OCI-LY3 (cell line): ENCODE measurements at regions not wholly inside any gene's neighbourhood (a gene's known extent, or its start where the extent isn't known, plus 50 kb on each side); places are given as distances from the start of the nearest gene placed in this dataset.

Source experiments
- H2AFZ ChIP-seq: fragments of 200-600, 300-600 bp; shearing (Covaris generic); 2 replicates; pipeline ENCODE4 v1.6.0; 2014; ENCODE audit warnings: antibody characterized with exemption, low read depth, low read length
- H3K27ac ChIP-seq: fragments of 200-600, 300-600 bp; sonication (generic); 2 replicates; pipeline ENCODE4 v1.5.1; 2014; ENCODE audit warnings: mild to moderate bottlenecking, low read length, moderate library complexity, mixed read lengths
- H3K27me3 ChIP-seq: fragments of 200-600, 300-600 bp; sonication (generic); 2 replicates; pipeline ENCODE4 v1.6.1; 2014; ENCODE audit warnings: low read depth, low read length, mixed read lengths
- H3K36me3 ChIP-seq: fragments of 200-600, 300-600 bp; sonication (generic); replicated peaks from 2 replicates; pipeline ENCODE3; 2014; ENCODE audit warnings: low read depth, low read length, mixed read lengths
- H3K4me1 ChIP-seq: fragments of 300-600, 200-600 bp; sonication (generic); 2 replicates; pipeline ENCODE4 v1.6.1; 2014; ENCODE audit warnings: low read length, mixed read lengths
- H3K4me2 ChIP-seq: fragments of 200-600, 300-600 bp; sonication (generic); 2 replicates; pipeline ENCODE4 v1.6.1; 2014; ENCODE audit warnings: low read length, mixed read lengths
- H3K4me3 ChIP-seq: fragments of 300-600, 200-600 bp; sonication (generic); 2 replicates; pipeline ENCODE4 v1.5.1; 2014; ENCODE audit warnings: antibody characterized with exemption, mild to moderate bottlenecking, low read length, moderate library complexity
- H3K79me2 ChIP-seq: fragments of 300-600, 200-600 bp; shearing (Covaris generic); 2 replicates; pipeline ENCODE4 v1.6.1; 2014; ENCODE audit warnings: mild to moderate bottlenecking, low read length, mixed read lengths
- H3K9ac ChIP-seq: fragments of 300-600, 200-600 bp; shearing (Covaris generic); 2 replicates; pipeline ENCODE4 v1.6.0; 2014; ENCODE audit warnings: mild to moderate bottlenecking, low read length, moderate library complexity
- H3K9me3 ChIP-seq: fragments of 200-600, 300-600 bp; shearing (Covaris generic); 2 replicates; pipeline ENCODE4 v1.6.1; 2014; ENCODE audit warnings: low read length, mixed read lengths; ENCODE audit not compliant: insufficient read depth
- H4K20me1 ChIP-seq: fragments of 200-600, 300-600 bp; sonication (generic); 2 replicates; pipeline ENCODE4 v1.6.1; 2016; ENCODE audit warnings: low read length, mixed read lengths; ENCODE audit not compliant: insufficient read depth
- EZH2phosphoT487 ChIP-seq: fragments of 200-600 bp; shearing (Covaris generic); IDR thresholded peaks from 2 replicates; pipeline ENCODE4 v1.6.1; 2018; ENCODE audit warnings: antibody characterized with exemption, mixed run types, low read depth
- TF ChIP-seq, protein P1 (sequence below): fragments of 200-600, 300-600 bp; sonication (generic); IDR thresholded peaks from 2 replicates; pipeline ENCODE4 v1.5.1; 2014; ENCODE audit warnings: antibody characterized with exemption, low read length, low read depth

DNA sequence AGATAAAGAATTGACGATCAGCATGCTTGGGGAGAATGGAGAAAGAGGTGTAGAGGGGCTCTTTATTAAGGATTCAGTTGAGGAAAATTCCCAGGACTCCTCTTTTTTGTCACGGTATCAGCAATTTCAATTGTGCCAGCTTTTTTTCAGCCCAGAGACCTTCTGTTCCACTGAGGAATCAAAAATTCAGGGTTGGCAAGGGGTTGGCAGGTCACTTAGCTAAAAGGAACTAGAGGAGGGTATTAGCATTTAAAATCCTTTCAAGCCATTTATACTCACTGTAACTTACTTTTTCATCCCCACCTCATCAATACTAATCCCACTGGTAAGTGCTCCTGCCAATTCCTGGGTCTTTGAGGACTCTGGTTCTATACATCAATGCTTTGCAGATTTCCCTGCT is 757.5 kb upstream of the COBL start:
- no peaks in the 10 kb centered on the region for H3K79me2 ChIP-seq
- H3K9ac ChIP-seq: no peak overlapping the region
- TF ChIP-seq, protein P1, sequence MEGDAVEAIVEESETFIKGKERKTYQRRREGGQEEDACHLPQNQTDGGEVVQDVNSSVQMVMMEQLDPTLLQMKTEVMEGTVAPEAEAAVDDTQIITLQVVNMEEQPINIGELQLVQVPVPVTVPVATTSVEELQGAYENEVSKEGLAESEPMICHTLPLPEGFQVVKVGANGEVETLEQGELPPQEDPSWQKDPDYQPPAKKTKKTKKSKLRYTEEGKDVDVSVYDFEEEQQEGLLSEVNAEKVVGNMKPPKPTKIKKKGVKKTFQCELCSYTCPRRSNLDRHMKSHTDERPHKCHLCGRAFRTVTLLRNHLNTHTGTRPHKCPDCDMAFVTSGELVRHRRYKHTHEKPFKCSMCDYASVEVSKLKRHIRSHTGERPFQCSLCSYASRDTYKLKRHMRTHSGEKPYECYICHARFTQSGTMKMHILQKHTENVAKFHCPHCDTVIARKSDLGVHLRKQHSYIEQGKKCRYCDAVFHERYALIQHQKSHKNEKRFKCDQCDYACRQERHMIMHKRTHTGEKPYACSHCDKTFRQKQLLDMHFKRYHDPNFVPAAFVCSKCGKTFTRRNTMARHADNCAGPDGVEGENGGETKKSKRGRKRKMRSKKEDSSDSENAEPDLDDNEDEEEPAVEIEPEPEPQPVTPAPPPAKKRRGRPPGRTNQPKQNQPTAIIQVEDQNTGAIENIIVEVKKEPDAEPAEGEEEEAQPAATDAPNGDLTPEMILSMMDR: no peak
- no peak for TF ChIP-seq EZH2phosphoT487
- H3K36me3 ChIP-seq: no peaks in the 10 kb centered on the region
- H3K9me3 ChIP-seq: no peaks in the 10 kb centered on the region
- H3K27me3 ChIP-seq: no peaks in the 10 kb centered on the region
- no peak overlapping the region for H2AFZ ChIP-seq
- H3K4me1 ChIP-seq: peaks cover 8% of the 10 kb centered on the region
- no peak overlapping the region for H3K4me2 ChIP-seq
- no peak overlapping the region for H3K27ac ChIP-seq
- H3K4me3 ChIP-seq: no peak overlapping the region
- no peaks in the 10 kb centered on the region for H4K20me1 ChIP-seq

DNA sequence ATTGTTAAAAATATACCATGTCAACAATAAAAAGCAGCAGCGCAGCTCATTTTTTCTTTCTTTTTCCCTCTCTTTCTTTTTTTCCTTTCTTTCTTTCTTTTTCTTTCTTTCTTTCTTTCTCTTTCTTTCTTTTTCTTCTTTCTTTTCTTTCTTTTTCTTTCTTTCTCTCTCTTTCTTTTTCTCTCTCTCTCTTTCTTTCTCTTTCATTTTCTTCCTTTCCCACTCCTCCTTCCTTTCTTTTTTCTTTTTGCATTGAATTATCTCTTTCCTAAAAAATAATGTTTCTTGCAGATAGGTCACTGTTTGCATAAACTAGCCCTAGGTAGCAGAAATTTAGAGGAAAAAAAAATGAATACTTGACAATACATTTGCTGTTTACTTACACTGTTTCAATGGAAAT is 755.1 kb upstream of the COBL start:
- no peak overlapping the region for H2AFZ ChIP-seq

DNA sequence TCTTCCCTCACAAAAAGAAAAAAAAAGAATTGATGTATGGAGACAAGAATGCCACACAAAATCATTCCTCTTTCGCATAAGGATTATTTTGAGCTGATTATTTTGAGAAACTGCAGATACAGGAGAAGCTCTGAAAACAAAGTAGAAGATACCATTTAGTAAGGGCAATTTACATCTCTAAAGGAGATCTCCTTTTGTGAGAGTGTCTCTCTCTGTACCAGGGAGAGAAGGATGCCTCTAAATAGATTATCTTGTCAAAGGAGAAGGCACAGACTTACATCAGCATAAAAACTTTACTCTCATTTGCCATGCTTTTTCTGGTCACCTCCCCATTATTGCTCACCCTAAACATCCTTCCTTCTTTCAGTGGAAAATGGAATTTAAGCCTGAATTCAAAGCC is 747.9 kb upstream of the COBL start:
- Histone ChIP-seq H4K20me1 (no peaks in the 10 kb centered on the region), H3K36me3 (no peaks in the 10 kb centered on the region), H3K27ac (no peak overlapping the region), H3K9ac (no peak overlapping the region), H3K4me1 (peaks cover 4% of the 10 kb centered on the region; the same call in 1 of the 2 replicates), H3K4me3 (no peak overlapping the region), H2AFZ (no peak overlapping the region), H3K9me3 (no peaks in the 10 kb centered on the region), H3K79me2 (no peaks in the 10 kb centered on the region), H3K27me3 (no peaks in the 10 kb centered on the region), H3K4me2 (no peak overlapping the region)
- TF ChIP-seq, protein P1: no peak
- TF ChIP-seq EZH2phosphoT487: no peak

More for the DNA sequence above, 755.1 kb upstream of the COBL start:
- Histone ChIP-seq H4K20me1 (no peaks in the 10 kb centered on the region), H3K4me1 (peaks cover 4% of the 10 kb centered on the region; the same call in 1 of the 2 replicates), H3K79me2 (no peaks in the 10 kb centered on the region), H3K27me3 (no peaks in the 10 kb centered on the region), H3K4me3 (no peak overlapping the region), H3K9ac (no peak overlapping the region), H3K27ac (no peak overlapping the region), H3K36me3 (no peaks in the 10 kb centered on the region), H3K4me2 (no peak overlapping the region), H3K9me3 (no peaks in the 10 kb centered on the region)
- TF ChIP-seq, protein P1: no peak
- TF ChIP-seq EZH2phosphoT487: no peak

DNA sequence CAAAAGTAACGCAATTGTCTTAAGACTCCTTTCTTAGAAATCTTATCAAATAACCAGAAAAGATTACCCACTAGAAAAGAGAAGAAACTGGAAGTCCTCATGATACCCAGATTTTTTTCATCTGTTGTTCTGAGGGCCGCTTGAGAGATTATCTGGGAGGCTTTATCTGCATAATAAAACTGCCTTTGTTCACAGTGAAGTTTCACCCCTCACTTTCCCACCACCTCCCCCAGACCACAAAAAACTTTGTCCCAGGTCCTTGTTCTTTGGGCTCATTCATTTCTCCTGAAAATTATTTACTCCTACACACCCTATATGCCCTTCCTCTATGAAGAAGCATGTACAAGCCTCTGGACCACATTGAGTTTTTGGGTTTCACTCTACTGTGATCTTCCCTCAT is 745.1 kb upstream of the COBL start:
- no peak overlapping the region for H3K27ac ChIP-seq
- H3K36me3 ChIP-seq: no peaks in the 10 kb centered on the region
- peaks cover 6% of the 10 kb centered on the region; the same call in 1 of the 2 replicates for H3K4me1 ChIP-seq
- no peak overlapping the region for H3K9ac ChIP-seq
- H3K79me2 ChIP-seq: no peaks in the 10 kb centered on the region
- no peaks in the 10 kb centered on the region for H3K9me3 ChIP-seq
- H2AFZ ChIP-seq: no peak overlapping the region
- TF ChIP-seq EZH2phosphoT487: no peak
- TF ChIP-seq, protein P1: no peak
- H3K4me2 ChIP-seq: no peak overlapping the region
- H3K27me3 ChIP-seq: no peaks in the 10 kb centered on the region
- no peaks in the 10 kb centered on the region for H4K20me1 ChIP-seq
- no peak overlapping the region for H3K4me3 ChIP-seq
